HCT116 (cell line): ENCODE measurements at regions not wholly inside any gene's neighbourhood (a gene's known extent, or its start where the extent isn't known, plus 50 kb on each side); places are given as distances from the start of the nearest gene placed in this dataset.

Experiments
- ATAC-seq: fragments of 200-7000 bp; cut with Tn5 transposase; 2 replicates; pipeline ENCODE4 v1.9.1; 2020; ENCODE audit warnings: mild to moderate bottlenecking, moderate library complexity
- BruUV-seq: library from RNA; stranded (reverse); fragments of 400-500 nt; replicated peaks from 2 replicates; lab custom pipeline; 2021; lab: Mats Ljungman, UMichigan
- CTCF ChIA-PET: fragments of 300-600 bp; sonication (Branson Sonifier 250); formaldehyde crosslinking; loops from one replicate; lab custom pipeline; 2021; ENCODE audit warnings: antibody characterized with exemption; lab: Charles Lee
- POLR2A ChIA-PET: fragments of 300-600, 350-600 bp; sonication (Branson Sonifier 250); formaldehyde crosslinking; loops from one replicate; lab custom pipeline; 2021; ENCODE audit warnings: antibody characterized with exemption; lab: Charles Lee
- RAD21 ChIA-PET, 2 experiments: fragments of 300-600 bp; sonication (Branson Sonifier 250); formaldehyde crosslinking; loops; one replicate each; lab custom pipeline; 2023; ENCODE audit warnings: low total read pairs in 2 of 2; ENCODE audit not compliant: uncharacterized antibody in 2 of 2, unreplicated experiment in 2 of 2, low non-redundant PET in 1 of 2; lab: Charles Lee
- DNase-seq: peaks from one replicate; pipeline ENCODE4 v3.0.0-alpha.2; 2010; ENCODE audit warnings: low read depth, low spot score
- H2AFZ ChIP-seq: fragments of 200-600 bp; shearing (Covaris generic), sonication (generic); 2 replicates; pipeline ENCODE4 v1.6.1; 2017; ENCODE audit warnings: low read depth, mixed run types, mixed read lengths, antibody characterized with exemption, low read length; ENCODE audit not compliant: poor library complexity, severe bottlenecking
- H3K27ac ChIP-seq: 2 replicates; pipeline ENCODE4 v1.5.1; 2012; ENCODE audit warnings: low read depth, low read length
- H3K27me3 ChIP-seq: fragments of 200-600 bp; sonication (generic); 2 replicates; pipeline ENCODE4 v1.6.1; 2016; ENCODE audit warnings: mixed run types, low read length, mixed read lengths; ENCODE audit not compliant: insufficient read depth
- H3K36me3 ChIP-seq, 2 experiments: fragments of 200-500 bp in 1 of 2; fragments of 200-600 bp in 1 of 2; sonication (Bioruptor generic) in 1 of 2; sonication (generic) in 1 of 2; 2 replicates each; pipeline versions ENCODE4 v1.5.1 to v1.6.1; 2014 to 2016; ENCODE audit warnings: low read length in 2 of 2, inconsistent platforms in 1 of 2, mixed read lengths in 1 of 2, mixed run types in 1 of 2; ENCODE audit not compliant: insufficient read depth in 2 of 2, control insufficient read depth in 1 of 2
- H3K4me1 ChIP-seq, 2 experiments: fragments of 200-600 bp in 1 of 2; sonication (generic) in 1 of 2; 2 replicates each; pipeline versions ENCODE4 v1.5.1 to v1.6.1; 2012 to 2017; ENCODE audit warnings: low read length in 2 of 2, inconsistent platforms in 1 of 2, mild to moderate bottlenecking in 1 of 2, mixed read lengths in 1 of 2, mixed run types in 1 of 2, moderate library complexity in 1 of 2; ENCODE audit not compliant: insufficient read depth in 2 of 2, control insufficient read depth in 1 of 2
- H3K4me2 ChIP-seq: fragments of 200-600 bp; sonication (generic); 2 replicates; pipeline ENCODE4 v1.6.1; 2017; ENCODE audit warnings: mixed run types, low read length, mixed read lengths
- H3K4me3 ChIP-seq, 2 experiments: fragments of 200-600 bp in 1 of 2; sonication (generic) in 1 of 2; replicated peaks in 1 of 2; 2 replicates each; pipeline ENCODE4 v1.5.1; 2011 to 2016; ENCODE audit warnings: low read length in 2 of 2, control low read depth in 1 of 2, low read depth in 1 of 2, mild to moderate bottlenecking in 1 of 2, mixed read lengths in 1 of 2, mixed run types in 1 of 2
- H3K79me2 ChIP-seq: fragments of 200-600 bp; sonication (generic); 2 replicates; pipeline ENCODE4 v1.6.1; 2017; ENCODE audit warnings: mild to moderate bottlenecking, mixed run types, low read length, moderate library complexity, mixed read lengths; ENCODE audit not compliant: insufficient read depth
- H3K9ac ChIP-seq: fragments of 200-600 bp; sonication (generic); 2 replicates; pipeline ENCODE4 v1.6.1; 2016; ENCODE audit warnings: low read length, mixed read lengths
- H3K9me2 ChIP-seq: fragments of 200-600 bp; sonication (generic), shearing (Covaris generic); 2 replicates; pipeline ENCODE4 v1.6.1; 2017; ENCODE audit warnings: mixed run types, mild to moderate bottlenecking, moderate library complexity; ENCODE audit not compliant: insufficient read depth
- H3K9me3 ChIP-seq, 2 experiments: fragments of 200-500 bp in 1 of 2; fragments of 200-600 bp in 1 of 2; sonication (Bioruptor generic) in 1 of 2; sonication (generic) in 1 of 2; 2 replicates each; pipeline ENCODE4 v1.6.1; 2014 to 2017; ENCODE audit warnings: low read length in 2 of 2, mixed read lengths in 2 of 2, inconsistent platforms in 1 of 2, low read depth in 1 of 2, mild to moderate bottlenecking in 1 of 2, mixed run types in 1 of 2, moderate library complexity in 1 of 2; ENCODE audit not compliant: control insufficient read depth in 1 of 2, insufficient read depth in 1 of 2
- H4K20me1 ChIP-seq: fragments of 200-600 bp; sonication (generic), shearing (Covaris generic); 2 replicates; pipeline ENCODE4 v1.6.1; 2017; ENCODE audit warnings: mixed run types, mild to moderate bottlenecking, moderate library complexity; ENCODE audit not compliant: insufficient read depth
- CBX3 ChIP-seq: IDR thresholded peaks from 2 replicates; pipeline ENCODE4 v1.6.1; 2012; ENCODE audit warnings: low read depth
- CTCF ChIP-seq, 3 experiments: fragments of 200-600 bp in 1 of 3; sonication (generic) in 1 of 3; IDR thresholded peaks in 2 of 3; conservative IDR thresholded peaks in 1 of 3; 2 replicates each; pipeline ENCODE4 v1.5.1; 2012 to 2017; ENCODE audit warnings: low read depth in 2 of 3, low read length in 2 of 3, antibody characterized with exemption in 1 of 3, borderline replicate concordance in 1 of 3, control low read depth in 1 of 3, mild to moderate bottlenecking in 1 of 3, mixed read lengths in 1 of 3, mixed run types in 1 of 3, moderate library complexity in 1 of 3; ENCODE audit not compliant: insufficient read depth in 1 of 3
- ELF1 ChIP-seq: IDR thresholded peaks from 2 replicates; pipeline ENCODE4 v1.6.1; 2012; ENCODE audit warnings: low read depth, borderline replicate concordance
- EZH2 ChIP-seq: fragments of 200-600 bp; sonication (generic); IDR thresholded peaks from 2 replicates; pipeline ENCODE4 v1.6.1; 2017; ENCODE audit warnings: antibody characterized with exemption, mixed run types
- FOSL1 ChIP-seq: IDR thresholded peaks from 2 replicates; pipeline ENCODE4 v1.6.1; 2012; ENCODE audit warnings: low read depth
- JUND ChIP-seq: IDR thresholded peaks from 2 replicates; pipeline ENCODE4 v1.6.1; 2012
- MAX ChIP-seq: IDR thresholded peaks from 2 replicates; pipeline ENCODE4 v1.6.1; 2012
- POLR2A ChIP-seq: IDR thresholded peaks from 2 replicates; pipeline ENCODE4 v1.7.0; 2011; ENCODE audit warnings: borderline replicate concordance; ENCODE audit not compliant: insufficient read depth, insufficient read length; ENCODE audit errors: extremely low read depth
- RAD21 ChIP-seq: IDR thresholded peaks from 2 replicates; pipeline ENCODE4 v1.6.1; 2012; ENCODE audit warnings: low read depth, mild to moderate bottlenecking
- SIN3A ChIP-seq: IDR thresholded peaks from 2 replicates; pipeline ENCODE4 v1.6.1; 2012; ENCODE audit warnings: low read depth
- SP1 ChIP-seq: IDR thresholded peaks from 2 replicates; pipeline ENCODE4 v1.6.1; 2012; ENCODE audit warnings: low read depth
- SRF ChIP-seq: IDR thresholded peaks from 2 replicates; pipeline ENCODE4 v1.6.1; 2012; ENCODE audit warnings: low read depth
- TCF7L2 ChIP-seq: IDR thresholded peaks from 2 replicates; pipeline ENCODE4 v1.7.0; 2011; ENCODE audit warnings: borderline replicate concordance, inconsistent platforms; ENCODE audit not compliant: insufficient read depth, insufficient read length; ENCODE audit errors: extremely low read depth
- YY1 ChIP-seq: IDR thresholded peaks from 2 replicates; pipeline ENCODE4 v1.6.1; 2011; ENCODE audit warnings: low read length, low read depth, moderate library complexity, mild to moderate bottlenecking; ENCODE audit not compliant: insufficient replicate concordance; ENCODE audit errors: extremely low read depth
- ZFX ChIP-seq: fragments of 450-650 bp; IDR thresholded peaks from 2 replicates; pipeline ENCODE4 v1.6.1; 2017
- ZNF274 ChIP-seq: fragments of 200-500 bp; sonication (Bioruptor generic); IDR thresholded peaks from 2 replicates; pipeline ENCODE4 v1.6.1; 2014; ENCODE audit warnings: mild to moderate bottlenecking, low read depth, low read length, inconsistent platforms
- intact Hi-C: fragments of 100-400 bp; cut with micrococcal nuclease; formaldehyde crosslinking; loops from 2 replicates; pipeline ENCODE4 v1.10.0; 2022
- TF ChIP-seq, protein P1 (sequence below): IDR thresholded peaks from 2 replicates; pipeline ENCODE4 v1.6.1; 2011; ENCODE audit warnings: mild to moderate bottlenecking, low read length, moderate library complexity; ENCODE audit not compliant: insufficient replicate concordance; ENCODE audit errors: extremely low read depth
- TF ChIP-seq, protein P2 (sequence below): IDR thresholded peaks from 2 replicates; pipeline ENCODE4 v1.6.1; 2012; ENCODE audit warnings: low read depth
- TF ChIP-seq, protein P3 (sequence below): IDR thresholded peaks from 2 replicates; pipeline ENCODE4 v1.6.1; 2012

DNA sequence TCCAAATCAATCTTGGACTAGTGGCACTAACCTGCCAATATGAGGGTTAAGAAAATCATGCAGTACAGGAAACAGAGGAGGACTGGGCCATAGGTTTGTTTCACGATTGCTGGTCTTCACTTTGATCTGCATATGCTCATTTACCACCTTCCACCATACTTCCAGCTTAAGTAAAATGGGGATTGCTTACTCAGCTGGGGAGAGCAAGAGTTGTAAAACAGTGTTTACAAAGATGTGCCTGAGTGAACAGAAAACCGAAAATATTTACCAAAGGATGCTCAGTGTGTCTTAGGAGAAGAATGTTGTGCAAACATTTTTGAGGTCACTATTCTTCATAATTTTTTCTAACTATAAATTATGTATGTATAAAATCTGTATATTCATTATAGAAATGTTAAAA, 65.1 kb upstream of the DNAH5 start:
- Histone ChIP-seq H3K79me2 (no peaks in the 10 kb centered on the region), H3K36me3 (no peaks in the 10 kb centered on the region), H3K27me3 (no peaks in the 10 kb centered on the region)
- TF ChIP-seq POLR2A (no peak), YY1 (no peak), FOSL1 (no peak), ZFX (no peak), MAX (no peak), ELF1 (no peak), TCF7L2 (no peak), EZH2 (no peak), CTCF (IDR thresholded peaks at IDR 0.05 in 2 of 3, conservative IDR thresholded peaks at IDR 0.05 in 1 of 3; ENCODE audit: borderline replicate concordance in 1 of 3, insufficient read depth in 1 of 3, low read depth in 2 of 3, low read length in 2 of 3) (no peak), RAD21 (no peak), SIN3A (no peak), CBX3 (no peak), SP1 (no peak), ZNF274 (no peak), JUND (no peak), SRF (no peak)
- TF ChIP-seq, protein P1, sequence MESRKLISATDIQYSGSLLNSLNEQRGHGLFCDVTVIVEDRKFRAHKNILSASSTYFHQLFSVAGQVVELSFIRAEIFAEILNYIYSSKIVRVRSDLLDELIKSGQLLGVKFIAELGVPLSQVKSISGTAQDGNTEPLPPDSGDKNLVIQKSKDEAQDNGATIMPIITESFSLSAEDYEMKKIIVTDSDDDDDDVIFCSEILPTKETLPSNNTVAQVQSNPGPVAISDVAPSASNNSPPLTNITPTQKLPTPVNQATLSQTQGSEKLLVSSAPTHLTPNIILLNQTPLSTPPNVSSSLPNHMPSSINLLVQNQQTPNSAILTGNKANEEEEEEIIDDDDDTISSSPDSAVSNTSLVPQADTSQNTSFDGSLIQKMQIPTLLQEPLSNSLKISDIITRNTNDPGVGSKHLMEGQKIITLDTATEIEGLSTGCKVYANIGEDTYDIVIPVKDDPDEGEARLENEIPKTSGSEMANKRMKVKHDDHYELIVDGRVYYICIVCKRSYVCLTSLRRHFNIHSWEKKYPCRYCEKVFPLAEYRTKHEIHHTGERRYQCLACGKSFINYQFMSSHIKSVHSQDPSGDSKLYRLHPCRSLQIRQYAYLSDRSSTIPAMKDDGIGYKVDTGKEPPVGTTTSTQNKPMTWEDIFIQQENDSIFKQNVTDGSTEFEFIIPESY = no peak
- TF ChIP-seq, protein P2, sequence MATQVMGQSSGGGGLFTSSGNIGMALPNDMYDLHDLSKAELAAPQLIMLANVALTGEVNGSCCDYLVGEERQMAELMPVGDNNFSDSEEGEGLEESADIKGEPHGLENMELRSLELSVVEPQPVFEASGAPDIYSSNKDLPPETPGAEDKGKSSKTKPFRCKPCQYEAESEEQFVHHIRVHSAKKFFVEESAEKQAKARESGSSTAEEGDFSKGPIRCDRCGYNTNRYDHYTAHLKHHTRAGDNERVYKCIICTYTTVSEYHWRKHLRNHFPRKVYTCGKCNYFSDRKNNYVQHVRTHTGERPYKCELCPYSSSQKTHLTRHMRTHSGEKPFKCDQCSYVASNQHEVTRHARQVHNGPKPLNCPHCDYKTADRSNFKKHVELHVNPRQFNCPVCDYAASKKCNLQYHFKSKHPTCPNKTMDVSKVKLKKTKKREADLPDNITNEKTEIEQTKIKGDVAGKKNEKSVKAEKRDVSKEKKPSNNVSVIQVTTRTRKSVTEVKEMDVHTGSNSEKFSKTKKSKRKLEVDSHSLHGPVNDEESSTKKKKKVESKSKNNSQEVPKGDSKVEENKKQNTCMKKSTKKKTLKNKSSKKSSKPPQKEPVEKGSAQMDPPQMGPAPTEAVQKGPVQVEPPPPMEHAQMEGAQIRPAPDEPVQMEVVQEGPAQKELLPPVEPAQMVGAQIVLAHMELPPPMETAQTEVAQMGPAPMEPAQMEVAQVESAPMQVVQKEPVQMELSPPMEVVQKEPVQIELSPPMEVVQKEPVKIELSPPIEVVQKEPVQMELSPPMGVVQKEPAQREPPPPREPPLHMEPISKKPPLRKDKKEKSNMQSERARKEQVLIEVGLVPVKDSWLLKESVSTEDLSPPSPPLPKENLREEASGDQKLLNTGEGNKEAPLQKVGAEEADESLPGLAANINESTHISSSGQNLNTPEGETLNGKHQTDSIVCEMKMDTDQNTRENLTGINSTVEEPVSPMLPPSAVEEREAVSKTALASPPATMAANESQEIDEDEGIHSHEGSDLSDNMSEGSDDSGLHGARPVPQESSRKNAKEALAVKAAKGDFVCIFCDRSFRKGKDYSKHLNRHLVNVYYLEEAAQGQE = no peak
- TF ChIP-seq, protein P3, sequence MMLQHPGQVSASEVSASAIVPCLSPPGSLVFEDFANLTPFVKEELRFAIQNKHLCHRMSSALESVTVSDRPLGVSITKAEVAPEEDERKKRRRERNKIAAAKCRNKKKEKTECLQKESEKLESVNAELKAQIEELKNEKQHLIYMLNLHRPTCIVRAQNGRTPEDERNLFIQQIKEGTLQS = no peak
- TF ChIP-seq, all 23 proteins: peak for 0
- Histone ChIP-seq H3K9me3 (no peaks in the 10 kb centered on the region), H3K4me3 (no peak overlapping the region), H3K9ac (no peak overlapping the region), H3K4me1 (peaks cover 5 to 16% of the 10 kb centered on the region in 2 experiments; a peak in 3 of 4 replicates), H3K4me2 (no peak overlapping the region), H3K9me2 (no peaks in the 10 kb centered on the region), H3K27ac (no peak overlapping the region), H2AFZ (no peak overlapping the region), H4K20me1 (no peaks in the 10 kb centered on the region)
- ChIA-PET POLR2A (no interaction called here), RAD21 (no interaction called here), CTCF (no interaction called here)
- BruUV-seq = no TSS peak
- intact Hi-C loops = no loop called here
- DNase-seq = no peak
- no peak for ATAC-seq
